WTC11 (cell line): ENCODE measurements at regions not wholly inside any gene's neighbourhood (a gene's known extent, or its start where the extent isn't known, plus 50 kb on each side); places are given as distances from the start of the nearest gene placed in this dataset.

ENCODE experiments used
- ATAC-seq: fragments of 200-7000 bp; cut with Tn5 transposase; 2 replicates; pipeline ENCODE4 v1.10.0; 2021; ENCODE audit warnings: mild to moderate bottlenecking, moderate library complexity
- CTCF ChIA-PET: fragments of 300-600 bp; sonication (Branson Sonifier 250); formaldehyde crosslinking; loops from one replicate; lab custom pipeline; 2021; ENCODE audit warnings: antibody characterized with exemption; lab: Charles Lee
- POLR2A ChIA-PET: fragments of 350-600 bp; sonication (Branson Sonifier 250); formaldehyde crosslinking; loops from one replicate; lab custom pipeline; 2021; ENCODE audit warnings: antibody characterized with exemption; lab: Charles Lee
- DNase-seq: peaks from one replicate; pipeline ENCODE4 v3.0.0; 2021; ENCODE audit warnings: low spot score
- H3K27ac Mint-ChIP-seq: 2 replicates; pipeline ENCODE4 v1.8.0; 2021; ENCODE audit warnings: mixed read lengths
- H3K27me3 Mint-ChIP-seq: 2 replicates; pipeline ENCODE4 v1.8.0; 2021; ENCODE audit warnings: low read depth, mild to moderate bottlenecking, moderate library complexity, mixed read lengths
- H3K36me3 Mint-ChIP-seq: 2 replicates; pipeline ENCODE4 v1.8.0; 2021; ENCODE audit warnings: mixed read lengths
- H3K4me1 Mint-ChIP-seq: 2 replicates; pipeline ENCODE4 v1.8.0; 2022; ENCODE audit warnings: mixed read lengths
- H3K4me3 Mint-ChIP-seq: 2 replicates; pipeline ENCODE4 v1.8.0; 2021; ENCODE audit warnings: mild to moderate bottlenecking, moderate library complexity, mixed read lengths
- H3K9me3 Mint-ChIP-seq: 2 replicates; pipeline ENCODE4 v1.8.0; 2021; ENCODE audit warnings: mixed read lengths
- ATF1 ChIP-seq: sonication (generic); formaldehyde crosslinking; IDR thresholded peaks from 2 replicates; pipeline ENCODE4 v1.8.1; 2023; ENCODE audit warnings: mild to moderate bottlenecking, moderate library complexity, missing genetic modification reagents
- CDX4 ChIP-seq: fragments of 250-450 bp; sonication (Bioruptor Pico); IDR thresholded peaks from 2 replicates; pipeline ENCODE4 v1.9.0; 2021; ENCODE audit warnings: moderate library complexity, mild to moderate bottlenecking, inconsistent platforms, borderline replicate concordance
- CREM ChIP-seq: sonication (generic); formaldehyde crosslinking; IDR thresholded peaks from 2 replicates; pipeline ENCODE4 v1.8.1; 2022; ENCODE audit warnings: mild to moderate bottlenecking, missing genetic modification reagents, moderate library complexity
- FOXJ3 ChIP-seq: sonication (generic); formaldehyde crosslinking; IDR thresholded peaks from 2 replicates; pipeline ENCODE4 v1.9.0; 2021; ENCODE audit warnings: missing genetic modification reagents, mild to moderate bottlenecking, borderline replicate concordance
- GRHL2 ChIP-seq: fragments of 250-450 bp; sonication (Bioruptor Pico); IDR thresholded peaks from 2 replicates; pipeline ENCODE4 v1.8.0; 2022; ENCODE audit warnings: mild to moderate bottlenecking, moderate library complexity; ENCODE audit not compliant: insufficient replicate concordance, severe bottlenecking
- HMGA2 ChIP-seq: fragments of 250-450 bp; sonication (Bioruptor Pico); IDR thresholded peaks from 2 replicates; pipeline ENCODE4 v1.4.0; 2021; ENCODE audit warnings: mild to moderate bottlenecking, moderate library complexity
- KAT7 ChIP-seq: sonication (generic); formaldehyde crosslinking; IDR thresholded peaks from 2 replicates; pipeline ENCODE4 v1.8.1; 2023; ENCODE audit warnings: missing genetic modification reagents, mild to moderate bottlenecking, borderline replicate concordance
- MXD4 ChIP-seq: fragments of 250-450 bp; sonication (Bioruptor Pico); IDR thresholded peaks from 2 replicates; pipeline ENCODE4 v1.8.0; 2021; ENCODE audit warnings: mild to moderate bottlenecking, moderate library complexity, borderline replicate concordance
- NFYB ChIP-seq: sonication (generic); formaldehyde crosslinking; conservative IDR thresholded peaks from 2 replicates; pipeline ENCODE4 v1.8.0; 2022; ENCODE audit warnings: low read depth, missing genetic modification reagents
- NR2C2 ChIP-seq: sonication (generic); formaldehyde crosslinking; IDR thresholded peaks from 2 replicates; pipeline ENCODE4 v1.8.0; 2022; ENCODE audit warnings: mild to moderate bottlenecking, missing genetic modification reagents
- PRRX2 ChIP-seq: fragments of 250-450 bp; sonication (Bioruptor Pico); IDR thresholded peaks from 2 replicates; pipeline ENCODE4 v1.8.0; 2021; ENCODE audit warnings: mild to moderate bottlenecking
- RORB ChIP-seq: fragments of 250-450 bp; sonication (Bioruptor Pico); IDR thresholded peaks from 2 replicates; pipeline ENCODE4 v1.9.0; 2021; ENCODE audit warnings: mild to moderate bottlenecking
- SOX15 ChIP-seq: fragments of 250-450 bp; sonication (Bioruptor Pico); IDR thresholded peaks from 2 replicates; pipeline ENCODE4 v1.9.0; 2021; ENCODE audit warnings: mild to moderate bottlenecking
- TEAD4 ChIP-seq: sonication (generic); formaldehyde crosslinking; IDR thresholded peaks from 2 replicates; pipeline ENCODE4 v1.8.0; 2022; ENCODE audit warnings: mild to moderate bottlenecking, missing genetic modification reagents
- TP53 ChIP-seq: sonication (generic); formaldehyde crosslinking; IDR thresholded peaks from 2 replicates; pipeline ENCODE4 v1.8.1; 2023; ENCODE audit warnings: mild to moderate bottlenecking, missing genetic modification reagents
- ZBTB43 ChIP-seq: sonication (generic); formaldehyde crosslinking; IDR thresholded peaks from 2 replicates; pipeline ENCODE4 v1.8.1; 2023; ENCODE audit warnings: mild to moderate bottlenecking, missing genetic modification reagents
- ZNF232 ChIP-seq: sonication (generic); formaldehyde crosslinking; IDR thresholded peaks from 2 replicates; pipeline ENCODE4 v1.8.0; 2022; ENCODE audit warnings: mild to moderate bottlenecking, missing genetic modification reagents
- ZNF317 ChIP-seq: sonication (generic); formaldehyde crosslinking; IDR thresholded peaks from 2 replicates; pipeline ENCODE4 v1.8.1; 2023; ENCODE audit warnings: low read depth, mild to moderate bottlenecking, moderate library complexity, missing genetic modification reagents, borderline replicate concordance
- TF ChIP-seq, protein P1 (sequence below): sonication (generic); formaldehyde crosslinking; IDR thresholded peaks from 2 replicates; pipeline ENCODE4 v1.8.1; 2022; ENCODE audit warnings: mild to moderate bottlenecking, moderate library complexity, missing genetic modification reagents
- TF ChIP-seq, protein P2 (sequence below): sonication (generic); formaldehyde crosslinking; IDR thresholded peaks from 2 replicates; pipeline ENCODE4 v1.8.1; 2022; ENCODE audit warnings: low read depth, mild to moderate bottlenecking, moderate library complexity, missing genetic modification reagents, borderline replicate concordance
- TF ChIP-seq, protein P3 (sequence below): sonication (generic); formaldehyde crosslinking; IDR thresholded peaks from 2 replicates; pipeline ENCODE4 v1.8.1; 2022; ENCODE audit warnings: low read depth, missing genetic modification reagents, borderline replicate concordance
- TF ChIP-seq, protein P4 (sequence below): fragments of 250-450 bp; sonication (Bioruptor Pico); IDR thresholded peaks from 2 replicates; pipeline ENCODE4 v1.9.0; 2021; ENCODE audit warnings: mild to moderate bottlenecking
- TF ChIP-seq, protein P5 (sequence below): fragments of 250-450 bp; sonication (Bioruptor Pico); conservative IDR thresholded peaks from 2 replicates; pipeline ENCODE4 v1.9.0; 2021; ENCODE audit warnings: mild to moderate bottlenecking
- TF ChIP-seq, protein P6 (sequence below): sonication (generic); formaldehyde crosslinking; IDR thresholded peaks from 2 replicates; pipeline ENCODE4 v1.8.0; 2022; ENCODE audit warnings: mild to moderate bottlenecking, missing genetic modification reagents

- TF ChIP-seq, protein P1, sequence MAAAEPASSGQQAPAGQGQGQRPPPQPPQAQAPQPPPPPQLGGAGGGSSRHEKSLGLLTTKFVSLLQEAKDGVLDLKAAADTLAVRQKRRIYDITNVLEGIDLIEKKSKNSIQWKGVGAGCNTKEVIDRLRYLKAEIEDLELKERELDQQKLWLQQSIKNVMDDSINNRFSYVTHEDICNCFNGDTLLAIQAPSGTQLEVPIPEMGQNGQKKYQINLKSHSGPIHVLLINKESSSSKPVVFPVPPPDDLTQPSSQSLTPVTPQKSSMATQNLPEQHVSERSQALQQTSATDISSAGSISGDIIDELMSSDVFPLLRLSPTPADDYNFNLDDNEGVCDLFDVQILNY (CRISPR knock-in tag): no peak
- TF ChIP-seq NR2C2 (CRISPR knock-in tag): no peak
- no peak for TF ChIP-seq ZNF317
- TF ChIP-seq GRHL2 (CRISPR knock-in tag): no peak
- TF ChIP-seq MXD4 (CRISPR knock-in tag): no peak
- TF ChIP-seq NFYB: no peak
- TF ChIP-seq SOX15: no peak
- TF ChIP-seq FOXJ3 (CRISPR knock-in tag): no peak
- TF ChIP-seq TP53 (CRISPR knock-in tag): no peak
- Mint-ChIP-seq H3K36me3 (no peaks in the 10 kb centered on the region), H3K4me1 (peaks cover 22% of the 10 kb centered on the region), H3K27ac (no peak overlapping the region), H3K4me3 (no peak overlapping the region), H3K9me3 (no peaks in the 10 kb centered on the region), H3K27me3 (no peaks in the 10 kb centered on the region)
- ATAC-seq (no peak), DNase-seq (no peak)
- ChIA-PET POLR2A (no interaction called here), CTCF (interaction anchor here (0.6 kb wide), 1 partner anchor 200 kb away, joined by 3 read pairs; no protein-coding TSS in a partner anchor)
Observed at GRCh38 chr2:147619808-147620207, 225.0 kb upstream of the ACVR2A start.

GRCh38 chr2:147615726-147616125 is 229.1 kb upstream of the ACVR2A start:
- ATAC-seq: no peak
- H3K27me3 Mint-ChIP-seq: no peaks in the 10 kb centered on the region
- CTCF ChIA-PET: no interaction called here
- TF ChIP-seq HMGA2 (no peak), TEAD4 (CRISPR knock-in tag) (no peak), CDX4 (no peak), CREM (CRISPR knock-in tag) (no peak)
- TF ChIP-seq, protein P2, sequence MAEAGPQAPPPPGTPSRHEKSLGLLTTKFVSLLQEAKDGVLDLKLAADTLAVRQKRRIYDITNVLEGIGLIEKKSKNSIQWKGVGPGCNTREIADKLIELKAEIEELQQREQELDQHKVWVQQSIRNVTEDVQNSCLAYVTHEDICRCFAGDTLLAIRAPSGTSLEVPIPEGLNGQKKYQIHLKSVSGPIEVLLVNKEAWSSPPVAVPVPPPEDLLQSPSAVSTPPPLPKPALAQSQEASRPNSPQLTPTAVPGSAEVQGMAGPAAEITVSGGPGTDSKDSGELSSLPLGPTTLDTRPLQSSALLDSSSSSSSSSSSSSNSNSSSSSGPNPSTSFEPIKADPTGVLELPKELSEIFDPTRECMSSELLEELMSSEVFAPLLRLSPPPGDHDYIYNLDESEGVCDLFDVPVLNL (CRISPR knock-in tag): no peak
- TF ChIP-seq, protein P3, sequence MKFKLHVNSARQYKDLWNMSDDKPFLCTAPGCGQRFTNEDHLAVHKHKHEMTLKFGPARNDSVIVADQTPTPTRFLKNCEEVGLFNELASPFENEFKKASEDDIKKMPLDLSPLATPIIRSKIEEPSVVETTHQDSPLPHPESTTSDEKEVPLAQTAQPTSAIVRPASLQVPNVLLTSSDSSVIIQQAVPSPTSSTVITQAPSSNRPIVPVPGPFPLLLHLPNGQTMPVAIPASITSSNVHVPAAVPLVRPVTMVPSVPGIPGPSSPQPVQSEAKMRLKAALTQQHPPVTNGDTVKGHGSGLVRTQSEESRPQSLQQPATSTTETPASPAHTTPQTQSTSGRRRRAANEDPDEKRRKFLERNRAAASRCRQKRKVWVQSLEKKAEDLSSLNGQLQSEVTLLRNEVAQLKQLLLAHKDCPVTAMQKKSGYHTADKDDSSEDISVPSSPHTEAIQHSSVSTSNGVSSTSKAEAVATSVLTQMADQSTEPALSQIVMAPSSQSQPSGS (CRISPR knock-in tag): no peak
- TF ChIP-seq, protein P4, sequence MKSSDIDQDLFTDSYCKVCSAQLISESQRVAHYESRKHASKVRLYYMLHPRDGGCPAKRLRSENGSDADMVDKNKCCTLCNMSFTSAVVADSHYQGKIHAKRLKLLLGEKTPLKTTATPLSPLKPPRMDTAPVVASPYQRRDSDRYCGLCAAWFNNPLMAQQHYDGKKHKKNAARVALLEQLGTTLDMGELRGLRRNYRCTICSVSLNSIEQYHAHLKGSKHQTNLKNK (CRISPR knock-in tag): no peak
- no peaks in the 10 kb centered on the region for H3K36me3 Mint-ChIP-seq
- POLR2A ChIA-PET: no interaction called here
- no peak overlapping the region for H3K27ac Mint-ChIP-seq
- peaks cover 22% of the 10 kb centered on the region for H3K4me1 Mint-ChIP-seq
- no peak overlapping the region for H3K4me3 Mint-ChIP-seq
- DNase-seq: no peak
- H3K9me3 Mint-ChIP-seq: no peaks in the 10 kb centered on the region

GRCh38 chr2:147614979-147615470 is 229.8 kb upstream of the ACVR2A start:
- CTCF ChIA-PET: no interaction called here
- POLR2A ChIA-PET: no interaction called here
- no peaks in the 10 kb centered on the region for H3K9me3 Mint-ChIP-seq
- DNase-seq: no peak
- no peaks in the 10 kb centered on the region for H3K36me3 Mint-ChIP-seq
- H3K27me3 Mint-ChIP-seq: no peaks in the 10 kb centered on the region
- H3K4me1 Mint-ChIP-seq: peaks cover 25% of the 10 kb centered on the region
- ATAC-seq: no peak
- H3K4me3 Mint-ChIP-seq: no peak overlapping the region
- no peak overlapping the region for H3K27ac Mint-ChIP-seq
- TF ChIP-seq RORB (CRISPR knock-in tag): no peak
- TF ChIP-seq ATF1 (CRISPR knock-in tag): no peak
- TF ChIP-seq, protein P5, sequence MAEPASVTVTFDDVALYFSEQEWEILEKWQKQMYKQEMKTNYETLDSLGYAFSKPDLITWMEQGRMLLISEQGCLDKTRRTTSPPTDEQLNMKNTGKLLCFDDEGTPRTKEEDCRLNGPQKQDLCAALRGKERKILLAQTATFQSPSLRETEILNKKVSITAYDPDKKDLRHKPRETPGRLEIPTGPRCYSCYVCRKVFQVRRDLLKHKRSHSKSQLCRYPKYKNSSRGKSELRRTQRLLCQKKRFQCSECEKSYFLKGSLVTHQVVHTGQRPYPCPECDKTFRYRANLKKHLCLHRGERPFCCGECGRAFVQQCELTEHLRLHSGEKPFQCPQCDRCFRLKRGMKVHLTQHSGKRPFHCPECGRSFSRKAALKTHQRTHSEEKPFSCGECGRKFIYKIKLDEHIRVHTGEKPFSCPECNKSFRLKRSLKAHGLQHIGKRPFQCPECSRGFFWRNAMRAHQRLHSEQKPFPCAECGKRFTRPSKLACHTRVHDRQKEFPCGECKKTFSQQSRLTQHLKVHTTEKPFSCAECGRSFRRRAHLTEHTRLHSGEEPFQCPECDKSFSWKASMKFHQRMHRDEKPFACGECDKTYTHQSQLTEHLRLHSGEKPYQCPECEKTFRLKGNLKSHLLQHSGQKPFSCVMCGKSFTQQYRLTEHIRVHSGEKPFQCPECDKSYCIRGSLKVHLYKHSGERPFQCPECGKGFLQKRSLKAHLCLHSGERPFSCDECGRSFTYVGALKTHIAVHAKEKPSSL: no peak
- TF ChIP-seq, protein P6, sequence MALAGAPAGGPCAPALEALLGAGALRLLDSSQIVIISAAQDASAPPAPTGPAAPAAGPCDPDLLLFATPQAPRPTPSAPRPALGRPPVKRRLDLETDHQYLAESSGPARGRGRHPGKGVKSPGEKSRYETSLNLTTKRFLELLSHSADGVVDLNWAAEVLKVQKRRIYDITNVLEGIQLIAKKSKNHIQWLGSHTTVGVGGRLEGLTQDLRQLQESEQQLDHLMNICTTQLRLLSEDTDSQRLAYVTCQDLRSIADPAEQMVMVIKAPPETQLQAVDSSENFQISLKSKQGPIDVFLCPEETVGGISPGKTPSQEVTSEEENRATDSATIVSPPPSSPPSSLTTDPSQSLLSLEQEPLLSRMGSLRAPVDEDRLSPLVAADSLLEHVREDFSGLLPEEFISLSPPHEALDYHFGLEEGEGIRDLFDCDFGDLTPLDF (CRISPR knock-in tag): no peak
- no peak for TF ChIP-seq ZBTB43
- TF ChIP-seq PRRX2: no peak
- TF ChIP-seq ZNF232 (CRISPR knock-in tag): no peak
- TF ChIP-seq, protein P1 (CRISPR knock-in tag): no peak
- TF ChIP-seq KAT7 (CRISPR knock-in tag): no peak
